IPS DF 19.7 (cell line): ENCODE measurements at regions not wholly inside any gene's neighbourhood (a gene's known extent, or its start where the extent isn't known, plus 50 kb on each side); places are given as distances from the start of the nearest gene placed in this dataset.
"Not testable (repeated sequence)": the region's sequence is repeated elsewhere in the genome, so short reads cannot be mapped to it uniquely, and the experiment has no call there.

Source experiments
- DNase-seq: peaks from one replicate; pipeline ENCODE4 v3.0.0-alpha.2; 2013; ENCODE audit warnings: low read depth, low spot score

GRCh38 chr3:64390893-64391292 is 165.6 kb upstream of the PRICKLE2 start:
- DNase-seq, result no peak

- DNase-seq, result no peak
Measured at GRCh38 chr3:64388886-64389285, 163.6 kb upstream of the PRICKLE2 start.

GRCh38 chr3:64387688-64388087 is 162.4 kb upstream of the PRICKLE2 start:
- DNase-seq, result no peak

GRCh38 chr3:64385277-64385676 is 160.0 kb upstream of the PRICKLE2 start:
- DNase-seq, result no peak

DNA sequence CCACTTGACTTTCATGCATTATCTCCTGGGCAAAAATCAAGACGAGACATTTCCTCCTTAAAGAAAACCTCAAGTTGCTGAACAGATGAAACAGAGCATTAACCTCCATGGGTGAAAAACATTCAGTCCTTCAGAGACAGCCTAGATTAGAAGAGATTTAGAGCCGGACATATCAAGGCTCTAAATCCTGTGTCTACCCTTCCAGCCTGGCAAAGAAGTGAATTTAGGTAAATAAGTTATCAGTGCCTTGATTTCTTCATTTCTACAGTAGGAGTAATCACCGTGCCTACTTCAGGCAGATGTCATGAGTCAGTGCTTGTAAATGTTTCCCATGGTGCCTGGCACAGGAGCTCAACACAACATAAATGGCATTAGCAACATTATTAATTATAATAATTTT is 159.3 kb upstream of the PRICKLE2 start:
- DNase-seq, result no peak

DNA sequence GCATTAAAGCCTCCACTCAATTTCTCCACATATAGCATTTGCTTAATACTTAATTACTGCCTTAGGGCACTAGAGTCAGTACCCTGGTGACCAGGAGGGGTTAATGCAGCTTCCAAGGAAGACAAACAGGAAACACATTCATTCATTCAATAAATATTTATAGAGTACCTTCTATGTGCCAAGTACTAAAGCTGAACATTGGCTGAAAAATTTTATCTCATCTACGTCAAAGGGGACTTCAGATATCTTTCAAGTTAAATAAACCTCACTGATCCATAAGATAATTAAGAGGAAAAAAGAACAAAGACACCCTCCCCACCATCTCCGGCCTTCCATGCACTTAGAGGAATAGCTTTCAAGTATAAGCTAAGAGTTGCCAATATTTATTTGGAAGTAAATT is 156.9 kb upstream of the PRICKLE2 start:
- no peak for DNase-seq

DNA sequence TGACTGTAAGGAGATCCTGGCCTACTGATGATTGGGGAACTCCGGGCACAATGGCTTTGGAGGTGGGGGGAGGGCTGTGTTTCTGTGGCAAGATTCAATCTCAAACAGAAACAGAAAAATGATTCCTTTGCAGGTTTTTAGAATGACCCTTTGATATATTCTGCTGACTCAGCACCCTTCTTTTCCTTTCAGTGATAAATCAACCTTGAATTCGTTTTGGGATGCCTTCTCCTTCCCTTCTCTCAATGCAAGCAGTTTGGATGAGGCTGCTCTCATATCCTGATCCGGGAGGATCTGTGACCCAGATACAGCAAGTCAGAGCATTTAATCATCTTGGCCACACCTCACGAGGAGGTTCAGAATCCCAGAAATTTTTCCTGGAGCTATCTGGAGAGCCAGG is 156.1 kb upstream of the PRICKLE2 start:
- no peak for DNase-seq

GRCh38 chr3:64380546-64380945 is 155.3 kb upstream of the PRICKLE2 start:
- no peak for DNase-seq

GRCh38 chr3:64379221-64379620 is 154.0 kb upstream of the PRICKLE2 start:
- no peak for DNase-seq

GRCh38 chr3:64377942-64378341 is 152.7 kb upstream of the PRICKLE2 start:
- DNase-seq, result no peak

DNA sequence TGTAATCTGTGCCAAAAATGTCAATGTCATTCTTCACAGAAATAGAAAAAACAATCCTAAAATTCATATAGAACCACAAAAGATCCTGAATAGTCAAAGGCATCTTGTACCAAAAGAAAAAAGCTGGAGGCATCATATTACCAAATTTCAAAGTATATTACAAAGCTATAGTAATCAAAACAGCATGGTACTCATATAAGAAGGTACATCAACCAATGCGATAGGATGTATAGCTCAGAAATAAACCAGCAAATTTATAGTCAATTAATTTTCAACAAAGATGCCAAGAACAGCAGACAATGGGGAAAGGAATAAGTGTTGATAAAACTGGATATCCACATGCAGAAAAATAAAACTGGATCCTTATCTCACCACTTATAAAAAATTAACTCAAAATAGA is 150.5 kb upstream of the PRICKLE2 start:
- no peak for DNase-seq

- no peak for DNase-seq
Measured at GRCh38 chr3:64369390-64369789, 144.1 kb upstream of the PRICKLE2 start.

GRCh38 chr3:64368257-64369020 is 143.2 kb upstream of the PRICKLE2 start:
- no peak for DNase-seq

- no peak for DNase-seq
Measured at GRCh38 chr3:64365877-64366276, 140.6 kb upstream of the PRICKLE2 start.

GRCh38 chr3:64363842-64364241 is 138.6 kb upstream of the PRICKLE2 start:
- no peak for DNase-seq

GRCh38 chr3:64361962-64362735 is 136.9 kb upstream of the PRICKLE2 start:
- no peak for DNase-seq

DNA sequence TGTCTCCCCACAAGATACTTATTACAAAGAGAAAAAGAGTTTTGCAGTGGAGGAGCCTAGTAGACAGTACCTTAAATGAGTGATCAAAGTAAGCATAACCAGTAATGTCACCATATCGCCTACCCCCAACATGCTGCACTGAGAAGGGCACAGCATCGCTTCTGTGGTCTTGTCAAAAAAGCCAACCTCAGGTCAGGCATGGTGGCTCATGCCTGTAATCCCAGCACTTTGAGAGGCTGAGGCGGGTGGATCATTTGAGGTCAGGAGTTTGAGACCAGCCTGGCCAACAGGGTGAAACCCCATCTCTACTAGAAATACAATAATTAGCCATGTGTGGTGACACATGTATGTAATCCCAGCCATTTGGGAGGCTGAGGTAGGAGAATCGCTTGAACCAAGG is 135.8 kb upstream of the PRICKLE2 start:
- DNase-seq, result not testable (repeated sequence)

- DNase-seq, result no peak
Measured at GRCh38 chr3:64360280-64360679, 135.0 kb upstream of the PRICKLE2 start.

- no peak for DNase-seq
Measured at GRCh38 chr3:64359735-64360134, 134.5 kb upstream of the PRICKLE2 start.

- DNase-seq, result no peak
Measured at GRCh38 chr3:64358853-64359252, 133.6 kb upstream of the PRICKLE2 start.

DNA sequence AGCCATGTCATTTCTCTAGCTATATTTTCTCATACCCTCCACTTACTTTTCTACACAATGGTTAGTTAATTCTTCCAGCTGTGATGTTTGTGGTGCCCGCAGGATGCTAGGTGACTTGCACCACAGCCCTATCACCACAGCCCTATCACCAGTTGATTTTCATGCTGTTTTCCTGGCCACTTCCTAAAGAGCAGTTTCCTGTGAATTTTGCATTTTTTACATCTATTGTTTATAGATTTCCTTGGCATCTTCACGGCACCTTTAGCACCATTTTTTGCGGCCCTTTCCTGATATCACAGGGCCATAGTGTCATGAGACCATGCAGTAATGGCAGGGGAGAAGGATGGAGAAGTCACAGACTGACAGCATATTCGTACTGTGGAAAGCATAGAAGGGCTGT is 132.9 kb upstream of the PRICKLE2 start:
- DNase-seq, result no peak

DNA sequence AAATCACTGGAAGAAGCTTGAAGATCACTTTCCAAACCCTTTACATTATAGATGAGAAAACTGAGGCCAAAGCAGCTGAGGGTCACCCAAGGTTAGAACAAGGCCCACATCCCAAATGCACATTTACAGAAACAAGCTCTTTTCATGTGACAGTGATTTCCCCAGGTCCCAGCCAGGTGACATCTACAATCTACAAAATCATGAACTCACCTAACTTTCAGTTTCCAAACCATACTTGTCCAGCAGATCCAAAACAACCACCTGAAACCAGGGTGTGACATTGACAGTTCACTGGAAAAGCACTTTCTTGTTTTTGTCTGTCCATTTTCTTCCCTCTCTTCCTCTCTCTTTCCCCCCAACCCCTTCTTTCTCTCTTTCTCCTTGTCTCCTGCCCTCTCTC is 132.2 kb upstream of the PRICKLE2 start:
- no peak for DNase-seq

DNA sequence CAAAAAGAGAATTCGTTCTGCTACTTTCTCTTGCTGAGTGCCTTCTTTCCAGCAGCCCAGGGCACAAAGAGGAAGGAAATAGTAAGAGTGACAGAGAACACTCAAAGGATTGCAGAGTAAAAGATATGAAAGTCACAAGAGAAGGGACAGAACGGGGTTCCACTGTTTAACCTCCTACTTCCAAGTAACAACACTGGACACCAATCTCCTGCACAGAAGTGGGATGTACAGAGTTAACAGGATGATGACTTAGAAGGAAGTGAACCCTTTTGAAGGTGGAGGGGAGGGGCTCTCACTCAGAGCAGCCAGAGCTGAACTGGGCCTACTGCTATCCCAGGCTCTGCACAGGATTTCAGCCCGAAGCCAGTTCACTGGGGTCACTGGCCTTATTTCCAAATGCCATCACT is 130.1 kb upstream of the PRICKLE2 start:
- no peak for DNase-seq
